K562 (cell line): ENCODE measurements at regions not wholly inside any gene's neighbourhood (a gene's known extent, or its start where the extent isn't known, plus 50 kb on each side); places are given as distances from the start of the nearest gene placed in this dataset.

ENCODE experiments used
- ATAC-seq: fragments of 200-7000 bp; cut with Tn5 transposase; 3 replicates; pipeline ENCODE4 v1.9.1; 2020; ENCODE audit warnings: moderate library complexity
- BruUV-seq: library from RNA; stranded (reverse); fragments of 400-500 nt; replicated peaks from 2 replicates; lab custom pipeline; 2021; lab: Mats Ljungman, UMichigan
- CTCF ChIA-PET: fragments of 300-600 bp; formaldehyde crosslinking; extraction: SDS; loops from one replicate; lab custom pipeline; 2021; ENCODE audit warnings: low intra/inter-chr PET ratio; lab: Yijun Ruan, JAX
- POLR2A ChIA-PET: fragments of 300-600, 350-650 bp; sonication (Branson Sonifier 250); formaldehyde crosslinking; extraction: SDS; loops from one replicate; lab custom pipeline; 2021; ENCODE audit warnings: antibody characterized with exemption, inconsistent platforms; lab: Yijun Ruan, JAX
- DNase-seq, 4 experiments: peaks; one replicate each; pipeline versions ENCODE4 v3.0.0 to v3.0.0-alpha.2; 2011 to 2018; ENCODE audit warnings: low spot score in 3 of 4, mixed read lengths in 3 of 4; ENCODE audit errors: extremely low read depth in 1 of 4
- FAIRE-seq: peaks from 2 replicates; lab custom pipeline; 2011; peaks lifted over from hg19 to GRCh38; lab: Jason Lieb, UNC
- H2AFZ ChIP-seq: 2 replicates; pipeline ENCODE4 v1.6.0; 2011; ENCODE audit warnings: low read depth, low read length, control low read depth, inconsistent platforms
- H3K27ac ChIP-seq: fragments of 200-600 bp; 3 replicates; pipeline ENCODE4 v1.8.0; 2011; ENCODE audit warnings: low read depth, mild to moderate bottlenecking, control low read depth, inconsistent platforms, low read length, moderate library complexity, mixed read lengths; ENCODE audit errors: extremely low read depth
- H3K27me3 ChIP-seq, 2 experiments: fragments of 300-600 bp in 1 of 2; 2 replicates in 1 of 2; 3 replicates in 1 of 2; pipeline versions ENCODE4 v1.6.0 to v1.8.0; 2011; ENCODE audit warnings: inconsistent platforms in 2 of 2, low read length in 2 of 2, mild to moderate bottlenecking in 1 of 2, mixed read lengths in 1 of 2, moderate library complexity in 1 of 2; ENCODE audit not compliant: control insufficient read depth in 2 of 2, insufficient read depth in 2 of 2
- H3K36me3 ChIP-seq: fragments of 300-600 bp; 3 replicates; pipeline ENCODE4 v1.8.0; 2011; ENCODE audit warnings: mild to moderate bottlenecking, low read length, inconsistent platforms; ENCODE audit not compliant: control insufficient read depth, insufficient read depth
- H3K4me1 ChIP-seq, 2 experiments: fragments of 200-600 bp in 1 of 2; replicated peaks in 1 of 2; 2 replicates in 1 of 2; 3 replicates in 1 of 2; pipeline versions ENCODE4 v1.5.1 to v1.8.0; 2011; ENCODE audit warnings: inconsistent platforms in 2 of 2, low read length in 2 of 2, mild to moderate bottlenecking in 1 of 2, mixed read lengths in 1 of 2, moderate library complexity in 1 of 2; ENCODE audit not compliant: control insufficient read depth in 2 of 2, insufficient read depth in 2 of 2
- H3K4me2 ChIP-seq: 2 replicates; pipeline ENCODE4 v1.6.1; 2011; ENCODE audit warnings: low read length, control low read depth, inconsistent platforms, mixed read lengths; ENCODE audit not compliant: insufficient read depth
- H3K4me3 ChIP-seq: fragments of 200-600 bp; sonication (generic), shearing (Covaris generic); 2 replicates; pipeline ENCODE4 v1.5.1; 2016; ENCODE audit warnings: control low read depth, inconsistent platforms
- H3K79me2 ChIP-seq: fragments of 200-600 bp; 3 replicates; pipeline ENCODE4 v1.8.0; 2011; ENCODE audit warnings: low read length, inconsistent platforms; ENCODE audit not compliant: control insufficient read depth, insufficient read depth
- H3K9ac ChIP-seq, 2 experiments: 2 replicates each; pipeline versions ENCODE4 v1.6.0 to v1.6.1; 2011; ENCODE audit warnings: low read depth in 2 of 2, low read length in 2 of 2, control low read depth in 1 of 2, inconsistent platforms in 1 of 2, mild to moderate bottlenecking in 1 of 2, mixed read lengths in 1 of 2; ENCODE audit not compliant: insufficient read depth in 1 of 2
- H3K9me1 ChIP-seq: one replicate; pipeline ENCODE4 v1.6.0; 2011; ENCODE audit warnings: inconsistent platforms, mild to moderate bottlenecking, low read length, moderate library complexity; ENCODE audit not compliant: control insufficient read depth, insufficient read depth
- H3K9me3 ChIP-seq: replicated peaks from 2 replicates; pipeline ENCODE4 v1.5.1; 2011; ENCODE audit warnings: low read depth, low read length, inconsistent platforms; ENCODE audit not compliant: control insufficient read depth, insufficient read depth
- H4K20me1 ChIP-seq: replicated peaks from 2 replicates; pipeline ENCODE4 v1.6.1; 2011; ENCODE audit warnings: low read length, inconsistent platforms, mixed read lengths; ENCODE audit not compliant: control insufficient read depth, insufficient read depth
- AFF1 ChIP-seq, 2 experiments: fragments of 450-650 bp; IDR thresholded peaks; 2 replicates each; pipeline ENCODE4 v1.6.1; 2018; ENCODE audit warnings: mild to moderate bottlenecking in 2 of 2, low read depth in 1 of 2; ENCODE audit not compliant: partially characterized antibody in 2 of 2
- ATF1 ChIP-seq, 2 experiments: fragments of 450-650 bp in 1 of 2; IDR thresholded peaks; 2 replicates each; pipeline ENCODE4 v1.6.1; 2016; ENCODE audit warnings: missing compliant biosample characterization in 1 of 2, missing genetic modification characterization in 1 of 2
- BHLHE40 ChIP-seq: IDR thresholded peaks from 2 replicates; pipeline ENCODE4 v1.6.1; 2011; ENCODE audit warnings: low read length, improper control_type of control experiment
- C11orf30 ChIP-seq: fragments of 450-650 bp; IDR thresholded peaks from 2 replicates; pipeline ENCODE4 v1.6.1; 2016; ENCODE audit warnings: low read depth, mild to moderate bottlenecking
- DMBX1 ChIP-seq: fragments of 250-450 bp; sonication (Bioruptor Pico); IDR thresholded peaks from 2 replicates; pipeline ENCODE4 v1.8.0; 2022; ENCODE audit warnings: inconsistent platforms, mild to moderate bottlenecking, moderate library complexity, borderline replicate concordance
- EP400 ChIP-seq: fragments of 450-650 bp; IDR thresholded peaks from 2 replicates; pipeline ENCODE4 v1.6.1; 2017; ENCODE audit warnings: antibody characterized with exemption, mild to moderate bottlenecking, moderate library complexity
- FIP1L1 ChIP-seq: fragments of 200-400 bp; formaldehyde crosslinking; IDR thresholded peaks from 2 replicates; pipeline ENCODE4 v1.6.1; 2018; ENCODE audit warnings: mild to moderate bottlenecking, low read depth, low read length; ENCODE audit not compliant: poor library complexity, severe bottlenecking
- HDAC8 ChIP-seq: fragments of 450-650 bp; IDR thresholded peaks from 2 replicates; pipeline ENCODE4 v1.6.1; 2016; ENCODE audit warnings: mild to moderate bottlenecking, missing genetic modification characterization, moderate library complexity, missing compliant biosample characterization
- HLTF ChIP-seq: fragments of 450-650 bp; IDR thresholded peaks from 2 replicates; pipeline ENCODE4 v1.6.1; 2016
- KDM2B ChIP-seq: fragments of 250-450 bp; sonication (Bioruptor Pico); IDR thresholded peaks from 2 replicates; pipeline ENCODE4 v1.8.0; 2021; ENCODE audit warnings: mild to moderate bottlenecking, moderate library complexity
- NFYB ChIP-seq: IDR thresholded peaks from 2 replicates; pipeline ENCODE4 v1.6.1; 2011; ENCODE audit warnings: mild to moderate bottlenecking, moderate library complexity; ENCODE audit not compliant: insufficient read length; ENCODE audit errors: extremely low read depth
- POLR2H ChIP-seq: IDR thresholded peaks from 2 replicates; pipeline ENCODE4 v1.6.1; 2016; ENCODE audit warnings: missing genetic modification characterization, low read depth, mild to moderate bottlenecking, control low read depth, missing compliant biosample characterization, moderate library complexity
- RBM22 ChIP-seq: fragments of 200-400 bp; formaldehyde crosslinking; IDR thresholded peaks from 2 replicates; pipeline ENCODE4 v1.6.1; 2018; ENCODE audit warnings: low read length, low read depth; ENCODE audit not compliant: poor library complexity, severe bottlenecking
- RBM34 ChIP-seq: fragments of 200-400 bp; formaldehyde crosslinking; IDR thresholded peaks from 2 replicates; pipeline ENCODE4 v1.6.1; 2018; ENCODE audit warnings: low read length, borderline replicate concordance; ENCODE audit not compliant: insufficient read depth
- RFX1 ChIP-seq: fragments of 450-650 bp; IDR thresholded peaks from 2 replicates; pipeline ENCODE4 v1.6.1; 2016; ENCODE audit warnings: mild to moderate bottlenecking, moderate library complexity
- U2AF1 ChIP-seq: fragments of 200-400 bp; formaldehyde crosslinking; optimal IDR thresholded peaks from 2 replicates; pipeline ENCODE3; 2017; ENCODE audit warnings: mild to moderate bottlenecking, low read depth, low read length, moderate library complexity
- ZBTB12 ChIP-seq: fragments of 250-450 bp; sonication (Bioruptor Pico); IDR thresholded peaks from 2 replicates; pipeline ENCODE4 v1.4.0; 2020
- WGBS: fragments of 100-300 bp; shearing (Covaris generic); methylation state at CpG from one replicate; pipeline ENCODE4 v1.1.6; 2016; ENCODE audit warnings: low coverage, mixed read lengths; ENCODE audit not compliant: insufficient coverage; ENCODE audit errors: missing lambda C conversion rate; 5-methylcytosine and 5-hydroxymethylcytosine counted together
- in situ Hi-C: fragments of 300-500 bp; cut with MboI; formaldehyde crosslinking; loops from 4 replicates; pipeline ENCODE4 v1.15.0; 2018; ENCODE audit warnings: inconsistent platforms, mixed read lengths
- intact Hi-C: fragments of 100-400 bp; cut with micrococcal nuclease; formaldehyde crosslinking; loops from 2 replicates; pipeline ENCODE4 v1.14.2; 2022

- H3K27ac ChIP-seq, result no peak overlapping the region
- no peak overlapping the region for H3K4me2 ChIP-seq
- no peak overlapping the region for H3K9ac ChIP-seq
- no peaks in the 10 kb centered on the region for H3K27me3 ChIP-seq
- H4K20me1 ChIP-seq, result no peaks in the 10 kb centered on the region
- BruUV-seq, result no TSS peak
- peak; percentile 19 to 61 (median 32) for DNase-seq
- no peaks in the 10 kb centered on the region for H3K9me3 ChIP-seq
- H3K79me2 ChIP-seq, result no peaks in the 10 kb centered on the region
- peak; percentile 91 for ATAC-seq
- in situ Hi-C loops, result no loop called here
- CTCF ChIA-PET, result interaction anchor here (0.6 to 0.8 kb wide), 6 partner anchors 36 to 236 kb away, joined by 3 to 10 read pairs (median 3); no protein-coding TSS in a partner anchor
- no peaks in the 10 kb centered on the region for H3K9me1 ChIP-seq
- H3K4me1 ChIP-seq, result no peaks in the 10 kb centered on the region
- WGBS, result 0% methylated on average over 1 of the region's 1 CpG
- POLR2A ChIA-PET, result no interaction called here
- intact Hi-C loops, result loop anchor here (1.0 to 10.0 kb wide), 4 partner anchors 35 to 1000 kb away; no protein-coding TSS in a partner anchor
- peak; percentile 88 for FAIRE-seq
- no peaks in the 10 kb centered on the region for H3K36me3 ChIP-seq
- no peak overlapping the region for H3K4me3 ChIP-seq
- H2AFZ ChIP-seq, result no peak overlapping the region
- TF ChIP-seq RBM34 (no peak), U2AF1 (no peak), EP400 (no peak), NFYB (peak; percentile 17), BHLHE40 (no peak), KDM2B (CRISPR knock-in tag) (no peak), ZBTB12 (CRISPR knock-in tag) (no peak), RFX1 (no peak), ATF1 (CRISPR knock-in tag; IDR thresholded peaks at IDR 0.05) (no peak), ATF1 (tag; IDR thresholded peaks at IDR 0.05) (no peak), POLR2H (no peak), AFF1 (IDR thresholded peaks at IDR 0.05; ENCODE audit: low read depth in 1 of 2, partially characterized antibody in 2 of 2) (no peak), HDAC8 (tag) (no peak), DMBX1 (CRISPR knock-in tag) (no peak), C11orf30 (no peak), FIP1L1 (no peak), RBM22 (no peak), HLTF (no peak)
Measured at GRCh38 chr2:199704358-199705238, 146.4 kb downstream of the FTCDNL1 start.
